CD4-positive, alpha-beta T cell (primary cell): ENCODE measurements at regions not wholly inside any gene's neighbourhood (a gene's known extent, or its start where the extent isn't known, plus 50 kb on each side); places are given as distances from the start of the nearest gene placed in this dataset.

Experiments
- ATAC-seq: fragments of 200-7000 bp; cut with Tn5 transposase; one replicate; pipeline ENCODE4 v1.10.0; 2022; ENCODE audit warnings: mild to moderate bottlenecking; ENCODE audit not compliant: poor library complexity
- CTCF ChIA-PET: fragments of 350-600 bp; sonication (Branson Sonifier 250); formaldehyde crosslinking; loops from one replicate; lab custom pipeline; 2021; ENCODE audit warnings: antibody characterized with exemption, inconsistent platforms; lab: Charles Lee
- POLR2A ChIA-PET: fragments of 350-600 bp; sonication (Branson Sonifier 250); formaldehyde crosslinking; loops from one replicate; lab custom pipeline; 2021; ENCODE audit warnings: antibody characterized with exemption, inconsistent platforms; lab: Charles Lee
- DNase-seq, 14 experiments: peaks; one replicate each; pipeline ENCODE4 v3.0.0-alpha.2; 2013 to 2020; ENCODE audit warnings: mixed read lengths in 2 of 14
- H3K27ac ChIP-seq, 2 donors: one replicate each; pipeline versions ENCODE4 v1.5.1 to v1.7.0; 2013; ENCODE audit warnings: low read length in 2 of 2, low read depth in 1 of 2, mild to moderate bottlenecking in 1 of 2
- H3K27me3 ChIP-seq, 2 experiments: 1 replicate in 1 of 2; 2 replicates in 1 of 2; pipeline versions ENCODE4 v1.6.1 to v1.7.0; 2013; ENCODE audit warnings: low read length in 2 of 2, control low read depth in 1 of 2, mild to moderate bottlenecking in 1 of 2, moderate library complexity in 1 of 2; ENCODE audit not compliant: insufficient read depth in 2 of 2, control insufficient read depth in 1 of 2
- H3K36me3 ChIP-seq: one replicate; pipeline ENCODE4 v1.6.1; 2013; ENCODE audit warnings: low read length, control low read depth; ENCODE audit not compliant: insufficient read depth
- H3K4me1 ChIP-seq: one replicate; pipeline ENCODE4 v1.6.1; 2013; ENCODE audit warnings: low read length, control low read depth; ENCODE audit not compliant: insufficient read depth
- H3K4me3 ChIP-seq: one replicate; pipeline ENCODE4 v1.5.1; 2013; ENCODE audit warnings: mild to moderate bottlenecking, low read length, moderate library complexity
- H3K9me3 ChIP-seq, 2 experiments: 1 replicate in 1 of 2; 2 replicates in 1 of 2; pipeline versions ENCODE4 v1.6.1 to v1.7.0; 2013; ENCODE audit warnings: low read length in 2 of 2, mild to moderate bottlenecking in 2 of 2, control low read depth in 1 of 2, moderate library complexity in 1 of 2; ENCODE audit not compliant: control insufficient read depth in 1 of 2, insufficient read depth in 1 of 2
- H3K27ac Mint-ChIP-seq: one replicate; pipeline ENCODE4 v1.8.0; 2020; ENCODE audit warnings: mixed read lengths
- H3K27me3 Mint-ChIP-seq: one replicate; pipeline ENCODE4 v1.8.0; 2021; ENCODE audit warnings: mixed read lengths
- H3K36me3 Mint-ChIP-seq: one replicate; pipeline ENCODE4 v1.8.0; 2021; ENCODE audit warnings: low read depth, mixed read lengths
- H3K4me1 Mint-ChIP-seq: one replicate; pipeline ENCODE4 v1.8.0; 2021; ENCODE audit warnings: low read depth, mixed read lengths
- H3K4me3 Mint-ChIP-seq: one replicate; pipeline ENCODE4 v1.8.0; 2020; ENCODE audit warnings: mild to moderate bottlenecking, mixed read lengths
- H3K9me3 Mint-ChIP-seq: one replicate; pipeline ENCODE4 v1.8.0; 2020; ENCODE audit warnings: mixed read lengths
- intact Hi-C, 2 experiments: fragments of 100-400 bp; cut with DNase I in 1 of 2; cut with micrococcal nuclease in 1 of 2; formaldehyde crosslinking; loops; one replicate each; pipeline versions ENCODE4 v1.15.1 to v1.9.0; 2023 to 2025; cut with DNase I, micrococcal nuclease
- TF ChIP-seq, protein P1 (sequence below): fragments of 200-600 bp; IDR thresholded peaks from one replicate; pipeline ENCODE4 v1.8.0; 2022; ENCODE audit warnings: antibody characterized with exemption, mild to moderate bottlenecking

- Mint-ChIP-seq H3K27ac (no peak overlapping the region), H3K4me3 (no peak overlapping the region), H3K36me3 (no peaks in the 10 kb centered on the region), H3K27me3 (no peaks in the 10 kb centered on the region), H3K9me3 (no peaks in the 10 kb centered on the region), H3K4me1 (peaks cover 34% of the 10 kb centered on the region)
- no peaks in the 10 kb centered on the region for H3K36me3 ChIP-seq
- DNase-seq (no peak), ATAC-seq (no peak)
- H3K27ac ChIP-seq: no peak overlapping the region
- H3K27me3 ChIP-seq: no peaks in the 10 kb centered on the region
- intact Hi-C loops: no loop called here
- H3K4me3 ChIP-seq: no peak overlapping the region
- ChIA-PET CTCF (no interaction called here), POLR2A (interaction anchor here (1.4 to 2.0 kb wide), 2 partner anchors 8 to 52 kb away, joined by 4 to 6 read pairs; no protein-coding TSS in a partner anchor)
- TF ChIP-seq, protein P1, sequence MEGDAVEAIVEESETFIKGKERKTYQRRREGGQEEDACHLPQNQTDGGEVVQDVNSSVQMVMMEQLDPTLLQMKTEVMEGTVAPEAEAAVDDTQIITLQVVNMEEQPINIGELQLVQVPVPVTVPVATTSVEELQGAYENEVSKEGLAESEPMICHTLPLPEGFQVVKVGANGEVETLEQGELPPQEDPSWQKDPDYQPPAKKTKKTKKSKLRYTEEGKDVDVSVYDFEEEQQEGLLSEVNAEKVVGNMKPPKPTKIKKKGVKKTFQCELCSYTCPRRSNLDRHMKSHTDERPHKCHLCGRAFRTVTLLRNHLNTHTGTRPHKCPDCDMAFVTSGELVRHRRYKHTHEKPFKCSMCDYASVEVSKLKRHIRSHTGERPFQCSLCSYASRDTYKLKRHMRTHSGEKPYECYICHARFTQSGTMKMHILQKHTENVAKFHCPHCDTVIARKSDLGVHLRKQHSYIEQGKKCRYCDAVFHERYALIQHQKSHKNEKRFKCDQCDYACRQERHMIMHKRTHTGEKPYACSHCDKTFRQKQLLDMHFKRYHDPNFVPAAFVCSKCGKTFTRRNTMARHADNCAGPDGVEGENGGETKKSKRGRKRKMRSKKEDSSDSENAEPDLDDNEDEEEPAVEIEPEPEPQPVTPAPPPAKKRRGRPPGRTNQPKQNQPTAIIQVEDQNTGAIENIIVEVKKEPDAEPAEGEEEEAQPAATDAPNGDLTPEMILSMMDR: no peak
- no peaks in the 10 kb centered on the region for H3K9me3 ChIP-seq
- H3K4me1 ChIP-seq: no peaks in the 10 kb centered on the region
Measured at GRCh38 chr12:92416385-92416812, 270.8 kb upstream of the BTG1 start.

- Histone ChIP-seq H3K27me3 (no peaks in the 10 kb centered on the region), H3K27ac (no peak overlapping the region), H3K4me3 (no peak overlapping the region), H3K4me1 (no peaks in the 10 kb centered on the region), H3K36me3 (no peaks in the 10 kb centered on the region), H3K9me3 (no peaks in the 10 kb centered on the region)
- intact Hi-C loops: no loop called here
- TF ChIP-seq, protein P1: no peak
- no peaks in the 10 kb centered on the region for H3K9me3 Mint-ChIP-seq
- peaks cover 37% of the 10 kb centered on the region for H3K4me1 Mint-ChIP-seq
- CTCF ChIA-PET: no interaction called here
- ATAC-seq (no peak), DNase-seq (no peak)
- POLR2A ChIA-PET: interaction anchor here (0.6 to 2.8 kb wide), 7 partner anchors 8 to 563 kb away, joined by 3 to 12 read pairs (median 3); no protein-coding TSS in a partner anchor
- H3K36me3 Mint-ChIP-seq: no peaks in the 10 kb centered on the region
- H3K27ac Mint-ChIP-seq: no peak overlapping the region
- no peaks in the 10 kb centered on the region for H3K27me3 Mint-ChIP-seq
- no peak overlapping the region for H3K4me3 Mint-ChIP-seq
Measured at GRCh38 chr12:92414170-92415070, 268.8 kb upstream of the BTG1 start.

DNA sequence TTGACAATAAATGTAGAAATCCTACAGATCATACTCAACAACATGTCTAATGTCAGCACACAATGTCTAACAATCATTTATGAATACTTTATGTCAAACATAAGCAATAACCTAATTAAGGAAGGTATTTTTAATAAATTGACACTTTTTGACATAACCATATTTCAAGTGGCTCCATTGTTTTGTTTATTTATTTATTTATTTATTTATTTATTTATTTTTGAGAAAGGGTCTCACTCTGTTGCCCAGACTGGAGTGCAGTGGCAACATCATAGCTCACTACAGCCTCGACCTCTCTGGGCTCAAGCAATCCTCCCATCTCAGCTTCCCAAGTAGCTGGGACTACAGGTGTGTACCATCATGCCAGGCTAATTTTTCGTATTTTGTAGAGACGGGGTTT is 267.6 kb upstream of the BTG1 start:
- TF ChIP-seq, protein P1: no peak
- H3K4me3 Mint-ChIP-seq: no peak overlapping the region
- no peaks in the 10 kb centered on the region for H3K27me3 ChIP-seq
- no peaks in the 10 kb centered on the region for H3K36me3 ChIP-seq
- DNase-seq (no peak), ATAC-seq (no peak)
- no peaks in the 10 kb centered on the region for H3K9me3 ChIP-seq
- peaks cover 4% of the 10 kb centered on the region for H3K4me1 ChIP-seq
- H3K4me1 Mint-ChIP-seq: peaks cover 47% of the 10 kb centered on the region
- H3K27ac Mint-ChIP-seq: no peak overlapping the region
- POLR2A ChIA-PET: interaction anchor here (1.5 to 2.8 kb wide), 2 partner anchors 10 to 14 kb away, joined by 3 to 12 read pairs; no protein-coding TSS in a partner anchor
- no peaks in the 10 kb centered on the region for H3K27me3 Mint-ChIP-seq
- intact Hi-C loops: no loop called here
- H3K4me3 ChIP-seq: no peak overlapping the region
- H3K36me3 Mint-ChIP-seq: no peaks in the 10 kb centered on the region
- no peak overlapping the region for H3K27ac ChIP-seq
- H3K9me3 Mint-ChIP-seq: peaks cover 1% of the 10 kb centered on the region
- CTCF ChIA-PET: no interaction called here
